WERI-Rb-1 (cell line): ENCODE measurements at regions not wholly inside any gene's neighbourhood (a gene's known extent, or its start where the extent isn't known, plus 50 kb on each side); places are given as distances from the start of the nearest gene placed in this dataset.
"Not testable (repeated sequence)": the region's sequence is repeated elsewhere in the genome, so short reads cannot be mapped to it uniquely, and the experiment has no call there.

Experiments
- DNase-seq: peaks from one replicate; pipeline ENCODE4 v3.0.0-alpha.2; 2020
- H3K27ac ChIP-seq: fragments of 250-450 bp; sonication (Bioruptor Pico); 2 replicates; pipeline ENCODE4 v1.5.1; 2020; ENCODE audit warnings: mild to moderate bottlenecking, moderate library complexity
- H3K27me3 ChIP-seq: fragments of 250-450 bp; sonication (Bioruptor Pico); 2 replicates; pipeline ENCODE4 v1.5.1; 2021; ENCODE audit warnings: mild to moderate bottlenecking, low read depth, moderate library complexity; ENCODE audit not compliant: insufficient read depth, severe bottlenecking
- H3K36me3 ChIP-seq: fragments of 250-450 bp; sonication (Bioruptor Pico); 2 replicates; pipeline ENCODE4 v1.5.1; 2020; ENCODE audit warnings: mild to moderate bottlenecking, moderate library complexity
- H3K4me3 ChIP-seq: 2 replicates; pipeline ENCODE4 v1.5.1; 2011; ENCODE audit warnings: low read depth, mild to moderate bottlenecking, control low read depth, low read length
- H3K9me3 ChIP-seq: fragments of 250-450 bp; sonication (Bioruptor Pico); 2 replicates; pipeline ENCODE4 v1.5.1; 2021; ENCODE audit warnings: mild to moderate bottlenecking, moderate library complexity; ENCODE audit not compliant: severe bottlenecking
- TF ChIP-seq, protein P1 (sequence below): IDR thresholded peaks from 2 replicates; pipeline ENCODE4 v1.5.1; 2011; ENCODE audit warnings: low read depth, mild to moderate bottlenecking, control low read depth, inconsistent platforms, low read length

- DNase-seq, result no peak
- Histone ChIP-seq H3K9me3 (no peaks in the 10 kb centered on the region), H3K4me3 (no peak overlapping the region), H3K27me3 (no peaks in the 10 kb centered on the region), H3K36me3 (no peaks in the 10 kb centered on the region), H3K27ac (no peak overlapping the region)
- TF ChIP-seq, protein P1, sequence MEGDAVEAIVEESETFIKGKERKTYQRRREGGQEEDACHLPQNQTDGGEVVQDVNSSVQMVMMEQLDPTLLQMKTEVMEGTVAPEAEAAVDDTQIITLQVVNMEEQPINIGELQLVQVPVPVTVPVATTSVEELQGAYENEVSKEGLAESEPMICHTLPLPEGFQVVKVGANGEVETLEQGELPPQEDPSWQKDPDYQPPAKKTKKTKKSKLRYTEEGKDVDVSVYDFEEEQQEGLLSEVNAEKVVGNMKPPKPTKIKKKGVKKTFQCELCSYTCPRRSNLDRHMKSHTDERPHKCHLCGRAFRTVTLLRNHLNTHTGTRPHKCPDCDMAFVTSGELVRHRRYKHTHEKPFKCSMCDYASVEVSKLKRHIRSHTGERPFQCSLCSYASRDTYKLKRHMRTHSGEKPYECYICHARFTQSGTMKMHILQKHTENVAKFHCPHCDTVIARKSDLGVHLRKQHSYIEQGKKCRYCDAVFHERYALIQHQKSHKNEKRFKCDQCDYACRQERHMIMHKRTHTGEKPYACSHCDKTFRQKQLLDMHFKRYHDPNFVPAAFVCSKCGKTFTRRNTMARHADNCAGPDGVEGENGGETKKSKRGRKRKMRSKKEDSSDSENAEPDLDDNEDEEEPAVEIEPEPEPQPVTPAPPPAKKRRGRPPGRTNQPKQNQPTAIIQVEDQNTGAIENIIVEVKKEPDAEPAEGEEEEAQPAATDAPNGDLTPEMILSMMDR, result no peak
These were observed 675.4 kb downstream of the RAPGEF2 start for GRCh38 chr4:159778298-159778697.

DNA sequence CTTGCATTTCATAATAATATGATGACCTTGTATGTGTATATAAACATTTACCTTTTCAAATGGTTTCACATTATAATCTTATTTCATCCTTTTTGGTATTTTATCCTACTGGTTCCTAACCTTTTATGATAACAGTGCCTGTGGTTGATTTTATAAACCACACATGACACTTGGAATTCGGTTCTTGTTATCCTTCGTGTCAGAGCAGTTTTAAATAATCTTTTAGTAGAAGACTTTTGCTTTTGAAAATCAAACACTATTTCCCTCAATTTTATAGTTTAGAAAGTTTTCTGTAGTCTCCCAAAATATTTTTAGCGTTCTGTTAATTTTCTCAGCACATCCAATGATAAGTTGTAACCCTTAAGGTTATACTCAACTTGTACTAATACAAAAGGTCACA lies 676.8 kb downstream of the RAPGEF2 start:
- Histone ChIP-seq H3K27me3 (no peaks in the 10 kb centered on the region), H3K9me3 (no peaks in the 10 kb centered on the region), H3K27ac (no peak overlapping the region), H3K4me3 (no peak overlapping the region), H3K36me3 (no peaks in the 10 kb centered on the region)
- DNase-seq, result no peak
- TF ChIP-seq, protein P1, result no peak

DNA sequence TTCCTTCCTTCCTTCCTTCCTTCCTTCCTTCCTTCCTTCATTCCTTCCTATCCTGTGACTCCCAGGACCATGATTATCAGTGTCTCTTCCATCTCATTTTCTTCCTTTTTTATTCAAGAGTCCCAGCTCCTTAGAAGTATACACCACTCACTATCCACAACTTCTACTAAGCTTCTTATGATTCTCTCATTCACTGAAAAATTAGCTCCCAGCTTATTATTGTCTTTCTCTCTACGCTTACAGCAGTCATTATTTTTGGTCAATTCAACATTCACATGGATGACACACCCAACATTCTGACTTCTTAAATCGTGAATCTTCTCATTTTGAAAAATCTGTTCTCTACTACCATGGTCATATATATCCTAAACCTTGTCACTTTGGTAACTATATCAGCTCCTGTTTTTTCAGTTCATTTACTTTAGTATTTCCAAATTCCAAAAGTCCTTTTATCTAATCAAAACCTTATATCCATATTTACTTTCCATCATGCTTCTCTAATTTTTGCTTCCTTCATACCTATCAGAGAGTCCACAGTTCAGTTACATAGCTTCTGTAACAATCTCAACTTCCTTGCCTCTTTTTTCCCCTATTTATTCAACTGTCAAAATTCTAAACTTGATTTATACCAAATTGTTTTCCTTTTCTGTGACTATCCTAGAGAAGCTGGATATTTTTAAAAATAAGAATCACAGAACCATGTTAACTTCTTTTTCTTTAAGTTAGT lies 677.5 kb downstream of the RAPGEF2 start:
- no peak for DNase-seq
- no peaks in the 10 kb centered on the region for H3K9me3 ChIP-seq
- H3K27me3 ChIP-seq, result no peaks in the 10 kb centered on the region
- H3K27ac ChIP-seq, result no peak overlapping the region
- no peak overlapping the region for H3K4me3 ChIP-seq
- TF ChIP-seq, protein P1, result no peak
- no peaks in the 10 kb centered on the region for H3K36me3 ChIP-seq

DNA sequence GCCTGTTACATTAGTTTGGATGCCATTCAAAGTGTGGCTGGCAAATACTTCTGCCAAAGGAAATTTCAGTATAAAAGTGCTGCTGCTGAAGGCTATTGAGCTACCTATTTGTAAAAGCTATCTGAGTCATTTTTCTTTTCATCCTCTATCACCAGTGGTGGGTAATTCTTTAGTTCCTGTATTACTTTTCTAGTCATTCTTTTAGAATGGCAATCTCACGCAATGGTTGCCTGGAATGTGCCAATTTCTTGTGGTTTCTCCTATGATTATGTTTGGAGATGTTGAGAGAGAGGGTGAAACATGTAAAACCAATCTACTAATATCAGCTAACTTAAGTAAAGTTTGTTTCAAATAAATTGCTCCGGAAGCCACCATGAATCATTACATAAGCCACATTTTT lies 685.0 kb downstream of the RAPGEF2 start:
- Histone ChIP-seq H3K36me3 (no peaks in the 10 kb centered on the region), H3K9me3 (no peaks in the 10 kb centered on the region), H3K27ac (no peak overlapping the region), H3K27me3 (no peaks in the 10 kb centered on the region), H3K4me3 (no peak overlapping the region)
- no peak for DNase-seq
- TF ChIP-seq, protein P1, result no peak

GRCh38 chr4:159791334-159791733 lies 688.5 kb downstream of the RAPGEF2 start:
- no peak overlapping the region for H3K27ac ChIP-seq
- no peaks in the 10 kb centered on the region for H3K27me3 ChIP-seq
- no peaks in the 10 kb centered on the region for H3K9me3 ChIP-seq
- TF ChIP-seq, protein P1, result no peak
- H3K4me3 ChIP-seq, result no peak overlapping the region
- H3K36me3 ChIP-seq, result no peaks in the 10 kb centered on the region
- DNase-seq, result no peak

GRCh38 chr4:159804592-159804991 lies 701.7 kb downstream of the RAPGEF2 start:
- not testable (repeated sequence) for H3K36me3 ChIP-seq, DNase-seq, H3K4me3 ChIP-seq, H3K27me3 ChIP-seq, H3K27ac ChIP-seq, H3K9me3 ChIP-seq
